ENCODE measurements at regions not wholly inside any gene's neighbourhood (a gene's known extent, or its start where the extent isn't known, plus 50 kb on each side); places are given as distances from the start of the nearest gene placed in this dataset.

DNA sequence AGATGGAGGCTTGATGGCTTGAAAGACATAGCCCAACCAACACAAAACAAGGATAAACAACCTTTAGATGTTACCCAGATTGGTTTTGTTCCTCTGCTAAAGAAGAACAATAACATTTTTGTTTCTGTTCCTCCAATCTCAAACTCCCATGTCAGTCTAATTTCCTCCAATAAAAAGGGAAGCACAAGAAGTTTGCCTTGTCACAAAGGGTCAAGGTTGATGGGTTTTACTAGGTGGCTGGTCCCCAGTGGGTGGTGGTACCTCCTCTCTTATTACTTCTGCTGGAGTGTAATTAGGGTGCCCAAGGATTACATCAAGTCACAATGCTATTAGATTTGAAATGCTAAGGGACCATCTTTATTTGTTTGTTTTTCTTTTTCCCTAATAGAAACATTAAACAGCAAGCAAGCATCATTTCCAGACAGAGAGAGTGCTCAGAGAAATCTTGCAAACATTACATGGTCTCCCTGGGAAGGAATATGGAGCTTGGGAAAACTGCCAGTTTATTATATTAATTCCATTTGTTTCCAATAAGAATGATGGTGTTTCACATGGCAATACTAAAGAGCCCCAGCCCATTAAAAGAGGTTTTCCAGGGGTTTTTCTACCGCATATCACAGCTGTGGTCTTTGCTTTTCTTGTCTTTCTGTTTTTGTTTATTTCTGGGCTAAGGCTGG is 78.3 kb upstream of the AOAH start:
- TF ChIP-seq HDGF (IDR thresholded peaks at IDR 0.05; ENCODE audit: borderline replicate concordance) (no peak), L3MBTL2 (conservative IDR thresholded peaks at IDR 0.05) (no peak), FOXA1 (IDR thresholded peaks at IDR 0.05) (no peak), SUZ12 (IDR thresholded peaks at IDR 0.05) (no peak), CTBP1 (IDR thresholded peaks at IDR 0.05; ENCODE audit: borderline replicate concordance) (no peak), FOXK2 (IDR thresholded peaks at IDR 0.05) (no peak), FOXM1 (IDR thresholded peaks at IDR 0.05; ENCODE audit: borderline replicate concordance) (no peak), BHLHE40 (IDR thresholded peaks at IDR 0.05; ENCODE audit: borderline replicate concordance) (no peak), ELF4 (IDR thresholded peaks at IDR 0.05) (no peak), NFRKB (IDR thresholded peaks at IDR 0.05) (no peak), SP1 (IDR thresholded peaks at IDR 0.05) (no peak), ZNF384 (IDR thresholded peaks at IDR 0.05) (no peak), LEF1 (IDR thresholded peaks at IDR 0.05; ENCODE audit: borderline replicate concordance) (no peak), TARDBP (IDR thresholded peaks at IDR 0.05) (no peak), ARNT (IDR thresholded peaks at IDR 0.05) (no peak)
- TF ChIP-seq, protein P1, sequence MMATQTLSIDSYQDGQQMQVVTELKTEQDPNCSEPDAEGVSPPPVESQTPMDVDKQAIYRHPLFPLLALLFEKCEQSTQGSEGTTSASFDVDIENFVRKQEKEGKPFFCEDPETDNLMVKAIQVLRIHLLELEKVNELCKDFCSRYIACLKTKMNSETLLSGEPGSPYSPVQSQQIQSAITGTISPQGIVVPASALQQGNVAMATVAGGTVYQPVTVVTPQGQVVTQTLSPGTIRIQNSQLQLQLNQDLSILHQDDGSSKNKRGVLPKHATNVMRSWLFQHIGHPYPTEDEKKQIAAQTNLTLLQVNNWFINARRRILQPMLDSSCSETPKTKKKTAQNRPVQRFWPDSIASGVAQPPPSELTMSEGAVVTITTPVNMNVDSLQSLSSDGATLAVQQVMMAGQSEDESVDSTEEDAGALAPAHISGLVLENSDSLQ (IDR thresholded peaks at IDR 0.05), result no peak
- CTCF ChIA-PET, result no interaction called here
- no peak for DNase-seq (ENCODE audit: extremely low spot score)
- POLR2A ChIA-PET, result no interaction called here

DNA sequence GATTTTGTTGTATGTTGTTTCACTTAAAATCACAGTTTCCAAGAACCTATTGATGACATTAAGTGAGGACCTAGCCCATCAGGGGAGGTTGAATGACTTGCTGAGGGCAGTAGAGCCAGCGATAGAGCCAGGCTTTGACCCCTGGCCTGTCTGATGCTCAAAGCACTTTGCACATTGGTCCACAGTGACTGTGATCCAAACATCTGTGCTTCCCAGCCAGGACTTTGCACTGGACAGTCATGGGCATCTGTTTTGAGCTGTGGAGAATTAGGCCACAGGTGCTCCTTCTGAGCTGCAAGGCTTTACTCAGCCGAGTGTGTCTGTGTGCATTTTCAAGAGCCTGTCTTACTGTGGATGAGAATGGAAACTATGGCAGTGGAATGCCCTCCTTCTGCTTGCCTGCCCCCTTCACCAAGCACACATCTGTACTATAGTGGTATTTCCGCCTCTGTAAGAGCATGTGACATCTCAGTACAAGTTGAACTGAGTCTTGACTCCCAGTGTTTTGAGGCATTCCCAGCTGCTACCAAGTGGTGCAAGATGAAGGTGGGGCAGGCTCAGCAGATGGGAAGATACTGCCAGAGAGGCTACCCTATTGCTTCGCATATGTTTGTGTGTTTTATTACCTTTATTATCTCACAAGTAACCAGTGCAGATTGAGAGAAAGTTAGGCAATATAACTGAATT is 72.7 kb upstream of the AOAH start:
- no peak for DNase-seq (ENCODE audit: extremely low spot score)
- no peak for TF ChIP-seq BHLHE40 (IDR thresholded peaks at IDR 0.05; ENCODE audit: borderline replicate concordance)
- TF ChIP-seq ARNT (IDR thresholded peaks at IDR 0.05), result no peak
- TF ChIP-seq SUZ12 (IDR thresholded peaks at IDR 0.05), result no peak
- no peak for TF ChIP-seq L3MBTL2 (conservative IDR thresholded peaks at IDR 0.05)
- TF ChIP-seq ELF4 (IDR thresholded peaks at IDR 0.05), result no peak
- no peak for TF ChIP-seq FOXM1 (IDR thresholded peaks at IDR 0.05; ENCODE audit: borderline replicate concordance)
- no peak for TF ChIP-seq FOXK2 (IDR thresholded peaks at IDR 0.05)
- no peak for TF ChIP-seq CTBP1 (IDR thresholded peaks at IDR 0.05; ENCODE audit: borderline replicate concordance)
- TF ChIP-seq NFRKB (IDR thresholded peaks at IDR 0.05), result no peak
- TF ChIP-seq HDGF (IDR thresholded peaks at IDR 0.05; ENCODE audit: borderline replicate concordance), result no peak
- no peak for TF ChIP-seq LEF1 (IDR thresholded peaks at IDR 0.05; ENCODE audit: borderline replicate concordance)
- no peak for TF ChIP-seq TARDBP (IDR thresholded peaks at IDR 0.05)
- no peak for TF ChIP-seq FOXA1 (IDR thresholded peaks at IDR 0.05)
- TF ChIP-seq ZNF384 (IDR thresholded peaks at IDR 0.05), result no peak
- no peak for TF ChIP-seq SP1 (IDR thresholded peaks at IDR 0.05)
- TF ChIP-seq, protein P1 (IDR thresholded peaks at IDR 0.05), result no peak
- ChIA-PET POLR2A (no interaction called here), CTCF (interaction anchor here (0.6 kb wide), 1 partner anchor 71 kb away, joined by 3 read pairs; no protein-coding TSS in a partner anchor)

DNA sequence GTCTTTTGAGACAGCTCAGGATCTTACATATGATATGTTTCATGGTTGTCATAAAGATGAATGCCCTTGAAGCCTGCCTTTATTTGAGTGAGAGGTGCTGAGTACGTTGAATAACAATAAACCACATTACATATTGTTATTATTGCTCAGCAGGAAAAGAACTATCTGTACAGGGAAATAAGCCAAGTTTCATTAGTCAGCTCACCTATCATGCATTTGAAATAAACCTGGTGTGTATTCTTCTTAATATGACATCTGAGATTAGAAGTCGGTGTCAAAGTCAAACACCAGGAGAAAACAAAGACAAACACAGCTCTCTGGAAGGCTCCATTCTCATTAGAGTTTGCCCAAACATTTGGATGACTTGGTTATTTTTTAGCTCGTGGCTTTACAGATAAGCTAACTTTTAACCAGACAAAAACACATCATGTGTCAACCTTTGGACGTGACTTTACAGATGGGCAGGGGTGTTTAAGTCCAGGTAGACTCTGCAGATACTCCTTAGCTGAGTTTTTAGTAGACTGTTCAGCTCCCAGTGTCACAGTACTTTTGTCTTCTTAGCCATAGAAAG is 71.2 kb upstream of the AOAH start:
- CTCF ChIA-PET, result no interaction called here
- POLR2A ChIA-PET, result no interaction called here
- DNase-seq (ENCODE audit: extremely low spot score), result no peak
- TF ChIP-seq CTBP1 (IDR thresholded peaks at IDR 0.05; ENCODE audit: borderline replicate concordance) (no peak), ZNF384 (IDR thresholded peaks at IDR 0.05) (no peak), FOXK2 (IDR thresholded peaks at IDR 0.05) (no peak), FOXA1 (IDR thresholded peaks at IDR 0.05) (no peak), L3MBTL2 (conservative IDR thresholded peaks at IDR 0.05) (no peak), ARNT (IDR thresholded peaks at IDR 0.05) (no peak), FOXM1 (IDR thresholded peaks at IDR 0.05; ENCODE audit: borderline replicate concordance) (no peak), ELF4 (IDR thresholded peaks at IDR 0.05) (no peak), BHLHE40 (IDR thresholded peaks at IDR 0.05; ENCODE audit: borderline replicate concordance) (no peak)

DNA sequence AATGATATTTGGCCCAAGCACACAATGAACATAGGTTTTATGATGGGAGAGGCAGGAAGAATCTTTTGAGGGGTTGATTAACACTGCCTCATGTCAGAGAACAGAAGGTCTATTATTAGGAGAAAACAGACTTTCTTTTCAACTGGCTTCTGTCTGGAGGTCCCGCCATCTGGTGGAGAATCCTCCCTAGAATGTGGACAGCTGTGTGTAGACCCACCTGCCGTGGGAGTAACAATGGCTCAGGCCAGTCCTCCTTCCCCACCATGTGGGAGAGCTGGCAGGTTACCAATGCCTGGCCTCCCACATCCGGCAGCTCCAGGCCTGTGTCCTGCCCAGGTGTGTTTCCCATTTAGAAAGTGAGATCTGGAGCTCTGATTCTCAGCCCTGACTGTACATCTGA is 70.4 kb upstream of the AOAH start:
- CTCF ChIA-PET, result no interaction called here
- POLR2A ChIA-PET, result no interaction called here
- no peak for DNase-seq (ENCODE audit: extremely low spot score)
- TF ChIP-seq SP1 (IDR thresholded peaks at IDR 0.05) (no peak), L3MBTL2 (conservative IDR thresholded peaks at IDR 0.05) (no peak), FOXM1 (IDR thresholded peaks at IDR 0.05; ENCODE audit: borderline replicate concordance) (no peak), FOXK2 (IDR thresholded peaks at IDR 0.05) (no peak), BHLHE40 (IDR thresholded peaks at IDR 0.05; ENCODE audit: borderline replicate concordance) (no peak), CTBP1 (IDR thresholded peaks at IDR 0.05; ENCODE audit: borderline replicate concordance) (no peak), FOXA1 (IDR thresholded peaks at IDR 0.05) (no peak), HDGF (IDR thresholded peaks at IDR 0.05; ENCODE audit: borderline replicate concordance) (no peak), ARNT (IDR thresholded peaks at IDR 0.05) (no peak), ZNF384 (IDR thresholded peaks at IDR 0.05) (no peak)
- TF ChIP-seq, protein P1 (IDR thresholded peaks at IDR 0.05), result no peak

DNA sequence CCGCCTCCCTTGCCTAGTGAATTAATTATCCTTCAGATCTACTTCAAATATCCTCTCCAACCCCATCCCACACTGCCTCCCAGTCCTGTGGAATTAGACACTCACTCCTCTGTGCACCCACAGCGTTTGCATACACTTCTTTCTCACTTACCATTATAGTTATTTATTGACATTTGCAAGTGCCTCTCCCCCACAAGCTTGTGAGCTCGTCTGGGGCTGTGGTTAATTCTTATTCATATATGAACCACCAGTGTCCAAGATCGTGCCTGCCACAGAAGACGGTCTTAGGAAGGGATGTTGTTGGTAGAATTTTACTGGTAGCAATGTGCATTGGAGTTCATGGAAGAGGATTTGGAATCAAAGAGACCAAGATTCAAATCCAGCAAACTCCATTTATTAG is 68.1 kb upstream of the AOAH start:
- ChIA-PET CTCF (no interaction called here), POLR2A (no interaction called here)
- TF ChIP-seq TARDBP (IDR thresholded peaks at IDR 0.05) (no peak), BHLHE40 (IDR thresholded peaks at IDR 0.05; ENCODE audit: borderline replicate concordance) (no peak), FOXK2 (IDR thresholded peaks at IDR 0.05) (no peak), HDGF (IDR thresholded peaks at IDR 0.05; ENCODE audit: borderline replicate concordance) (no peak), SP1 (IDR thresholded peaks at IDR 0.05) (no peak), SUZ12 (IDR thresholded peaks at IDR 0.05) (no peak), L3MBTL2 (conservative IDR thresholded peaks at IDR 0.05) (no peak), FOXA1 (IDR thresholded peaks at IDR 0.05) (no peak), FOXM1 (IDR thresholded peaks at IDR 0.05; ENCODE audit: borderline replicate concordance) (no peak), ZNF384 (IDR thresholded peaks at IDR 0.05) (no peak), NFRKB (IDR thresholded peaks at IDR 0.05) (no peak), CTBP1 (IDR thresholded peaks at IDR 0.05; ENCODE audit: borderline replicate concordance) (no peak), ARNT (IDR thresholded peaks at IDR 0.05) (no peak), ELF4 (IDR thresholded peaks at IDR 0.05) (no peak), LEF1 (IDR thresholded peaks at IDR 0.05; ENCODE audit: borderline replicate concordance) (no peak)
- TF ChIP-seq, protein P1 (IDR thresholded peaks at IDR 0.05), result no peak
- DNase-seq (ENCODE audit: extremely low spot score), result no peak
